ENCODE measurements at regions not wholly inside any gene's neighbourhood (a gene's known extent, or its start where the extent isn't known, plus 50 kb on each side); places are given as distances from the start of the nearest gene placed in this dataset.
A peak's percentile ranks its signal among the peaks of the same experiment; 100 is the strongest.
"Not testable (repeated sequence)": the region's sequence is repeated elsewhere in the genome, so short reads cannot be mapped to it uniquely, and the experiment has no call there.

DNA sequence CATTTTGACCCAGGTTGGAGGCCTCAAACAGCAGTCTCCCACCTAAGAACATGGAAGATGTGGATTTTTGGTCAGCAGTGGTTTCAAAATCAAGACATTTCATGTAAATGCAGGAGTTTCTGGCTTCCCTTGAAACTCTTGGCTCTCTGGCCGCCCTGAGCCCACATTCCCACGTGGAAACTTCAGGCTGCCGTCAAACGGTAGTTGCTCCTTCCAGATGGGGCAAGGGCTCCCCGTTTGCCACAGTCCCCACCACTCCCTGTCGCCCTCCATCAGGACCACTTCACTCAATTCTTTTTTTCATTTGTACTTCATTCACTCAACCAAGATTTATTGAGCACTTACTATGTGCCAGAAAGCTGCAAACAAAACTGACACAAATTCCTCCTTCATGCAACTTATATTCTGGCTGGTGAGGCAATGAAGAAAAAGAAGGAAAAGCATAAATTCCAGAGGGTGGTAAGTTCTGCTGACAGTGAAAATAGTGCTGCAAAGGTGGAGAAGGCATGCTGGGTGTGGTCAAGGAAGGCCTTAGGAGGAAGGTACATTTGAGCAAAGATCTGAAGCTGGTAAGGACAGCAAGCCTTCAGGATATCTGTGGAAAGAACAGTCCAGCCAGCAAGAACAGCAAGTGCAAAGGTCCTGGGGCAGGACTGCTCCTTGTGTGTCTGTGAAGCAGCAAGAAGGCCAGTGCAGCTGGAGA is 62.9 kb upstream of the PTPN1 start:
- DNase-seq (ENCODE audit: low read depth in 2 of 2) = no peak

DNA sequence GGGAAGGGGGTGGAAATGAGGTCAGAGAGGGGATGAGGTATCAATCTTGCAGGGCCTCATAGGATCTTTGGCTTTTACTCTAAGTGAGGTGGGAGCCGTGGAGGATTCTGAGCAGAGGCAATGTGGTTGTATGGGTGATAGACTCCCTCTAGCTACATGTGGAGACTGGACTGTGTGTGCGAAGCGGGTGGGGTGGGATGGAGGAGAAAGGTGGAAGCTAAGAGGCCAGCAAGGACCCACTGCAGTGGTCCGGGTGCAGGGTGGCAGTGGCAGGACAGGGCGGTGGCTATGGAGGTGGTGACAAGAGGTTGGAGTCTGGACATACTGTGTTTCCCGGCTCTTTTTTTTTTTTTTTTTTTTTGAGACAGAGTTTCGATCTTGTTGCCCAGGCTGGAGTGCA is 62.4 kb upstream of the PTPN1 start:
- no peak for DNase-seq (ENCODE audit: low read depth in 2 of 2)

DNA sequence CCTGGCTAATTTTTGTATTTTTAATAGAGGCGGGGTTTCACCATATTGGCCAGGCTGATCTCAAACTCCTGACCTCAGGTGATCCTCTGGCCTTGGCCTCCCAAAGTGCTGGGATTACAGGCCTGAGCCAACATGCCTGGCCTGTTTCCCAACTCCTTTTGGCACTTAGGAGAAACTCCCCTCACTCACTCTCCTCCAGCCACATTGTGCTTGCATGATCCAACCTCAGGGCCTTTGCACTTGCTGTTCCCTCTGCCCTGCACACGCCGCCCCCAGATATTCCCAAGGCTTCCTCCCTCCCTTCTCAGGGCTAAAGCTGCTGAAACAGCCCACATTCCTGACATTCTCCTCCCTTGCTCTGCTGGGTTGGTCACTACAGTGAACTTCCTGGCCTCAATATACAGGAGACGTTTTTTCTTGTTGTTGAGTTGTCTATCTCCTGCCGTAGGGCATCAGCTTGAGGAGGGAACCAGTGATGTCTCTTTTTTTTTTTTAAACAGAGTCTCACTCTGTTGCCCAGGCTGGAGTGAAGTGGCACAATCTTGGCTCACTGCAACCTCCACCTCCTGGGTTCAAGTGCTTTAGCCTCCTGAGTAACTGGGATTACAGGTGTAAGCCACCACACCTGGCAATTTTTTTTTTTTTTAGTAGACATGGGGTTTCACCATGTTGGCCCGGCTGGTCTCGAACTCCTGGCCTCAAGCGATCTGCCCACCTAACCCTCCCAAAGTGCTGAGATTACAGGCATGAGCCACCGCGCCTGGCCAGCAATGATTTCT is 61.4 kb upstream of the PTPN1 start:
- not testable (repeated sequence) for DNase-seq (ENCODE audit: low read depth in 2 of 2)

DNA sequence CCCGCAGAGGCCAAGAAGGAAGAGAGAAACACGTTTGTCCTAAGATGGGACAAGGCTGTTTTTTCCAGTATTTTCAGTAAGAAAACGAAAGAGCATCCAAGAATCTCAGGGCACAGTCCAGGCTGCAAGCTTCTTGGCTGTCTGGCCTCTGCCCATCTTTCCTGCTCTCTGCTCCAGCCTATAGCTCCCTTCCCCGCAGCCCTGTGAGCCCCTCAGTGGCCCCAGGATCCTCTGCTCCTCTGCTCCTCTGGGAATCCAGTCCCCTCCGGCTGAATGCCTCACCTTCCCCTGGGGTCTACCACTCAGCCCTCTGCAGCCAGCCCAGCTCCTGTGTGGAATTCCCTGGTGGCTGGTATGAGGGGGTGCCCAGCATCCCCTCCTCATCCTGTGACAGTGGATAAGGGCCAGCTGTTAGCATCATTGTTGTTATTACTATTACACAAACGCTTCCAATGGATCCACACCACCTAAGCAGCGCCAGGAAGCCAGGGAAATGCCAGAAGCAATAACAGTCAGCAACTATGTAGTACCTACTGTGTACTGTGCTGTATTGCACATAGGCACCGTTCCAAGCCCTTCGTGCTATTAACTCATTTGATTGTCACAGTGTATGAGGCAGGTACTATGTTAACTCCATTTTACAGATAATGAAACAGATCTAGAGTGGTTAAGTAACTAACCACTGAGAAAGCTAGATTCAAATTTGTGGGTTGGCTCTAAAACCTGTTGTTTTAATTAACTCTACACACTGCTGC is 60.3 kb upstream of the PTPN1 start:
- no peak for DNase-seq (ENCODE audit: low read depth in 2 of 2)

DNA sequence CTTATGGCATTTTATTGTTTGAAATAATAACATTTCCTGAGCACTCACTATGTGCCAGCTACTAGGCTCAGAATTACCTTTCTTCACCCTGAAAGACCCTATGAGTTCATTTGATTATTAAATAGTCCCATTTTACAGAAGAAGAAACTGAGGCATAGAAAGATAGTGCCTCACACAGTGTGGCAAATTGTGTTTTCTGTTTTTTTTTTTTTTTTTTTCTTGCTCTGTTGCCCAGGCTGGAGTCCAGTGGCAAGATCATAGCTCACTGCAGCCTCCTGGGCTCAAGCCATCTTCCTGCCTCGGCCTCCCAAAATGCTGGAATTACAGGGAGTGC is 59.7 kb upstream of the PTPN1 start:
- DNase-seq (ENCODE audit: low read depth in 2 of 2) = no peak

DNA sequence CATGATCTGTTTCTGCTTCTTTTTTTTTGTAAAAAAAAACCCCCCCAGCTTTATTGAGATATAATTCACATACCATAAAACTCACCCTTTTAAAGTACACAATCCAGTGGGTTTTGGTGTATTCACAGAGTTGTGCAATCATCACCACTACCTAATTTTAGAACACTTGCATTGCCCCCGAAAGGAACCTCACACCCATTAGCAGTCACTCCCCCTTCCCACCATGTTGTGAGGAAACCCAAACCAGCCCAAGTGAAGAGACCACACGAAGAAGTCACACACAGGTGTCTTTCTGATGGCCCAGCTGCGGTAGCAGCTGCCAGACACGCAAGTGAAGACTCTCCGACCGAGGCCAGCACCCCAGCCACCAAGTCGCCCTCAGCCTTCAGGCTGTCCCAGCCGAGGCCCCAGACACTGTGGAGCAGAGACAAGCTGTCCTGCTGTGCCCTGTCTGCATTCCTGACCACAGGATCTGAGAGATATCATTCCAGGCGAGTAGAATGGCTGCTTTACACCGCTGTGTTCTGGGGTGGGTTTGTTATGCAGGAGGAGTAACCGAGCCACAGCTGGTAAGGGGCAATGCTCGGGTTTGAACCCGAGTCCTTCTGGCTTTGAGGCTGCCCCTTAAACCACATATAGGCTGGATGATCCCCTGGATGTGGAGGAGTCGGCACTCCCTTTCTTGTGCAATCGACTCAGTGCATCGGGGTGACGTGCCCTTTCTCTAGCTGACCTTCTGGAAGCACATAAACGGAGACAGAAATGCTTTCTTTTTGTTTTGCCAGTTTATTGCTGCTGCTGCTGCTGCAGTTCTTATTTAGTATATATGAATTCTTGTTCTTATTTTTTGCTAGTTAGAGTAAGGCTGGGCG is 59.1 kb upstream of the PTPN1 start:
- DNase-seq (ENCODE audit: low read depth in 2 of 2) = peak in 1 of 2 donors; percentile 8

DNA sequence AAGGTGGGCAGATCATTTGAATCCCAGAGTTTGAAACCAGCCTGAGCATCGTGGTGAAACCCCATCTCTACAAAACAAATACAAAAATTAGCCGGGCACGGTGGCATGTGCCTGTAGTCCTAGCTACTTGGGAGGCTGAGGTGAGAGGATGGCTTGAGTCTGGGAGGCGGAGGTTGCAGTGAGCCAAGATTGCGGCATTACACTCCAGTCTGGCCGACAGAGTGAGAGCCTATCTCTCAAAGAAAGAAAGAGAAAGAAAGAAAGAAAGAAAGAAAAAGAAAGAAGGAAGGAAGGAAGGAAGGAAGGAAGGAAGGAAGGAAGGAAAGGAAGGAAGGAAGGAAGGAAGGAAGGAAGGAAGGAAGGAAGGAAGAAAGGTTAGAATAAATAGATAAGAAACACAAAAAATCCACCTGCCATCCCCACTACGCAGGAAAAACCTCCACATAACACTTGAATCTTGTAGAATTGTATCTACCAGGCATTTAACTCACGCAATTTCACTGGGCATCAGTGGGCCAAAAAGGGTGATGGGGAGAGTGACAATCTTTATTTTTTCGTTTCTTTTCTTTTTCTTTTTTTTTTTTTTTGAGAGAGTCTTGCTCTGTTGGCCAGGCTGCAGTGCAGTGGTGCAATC is 58.3 kb upstream of the PTPN1 start:
- not testable (repeated sequence) for DNase-seq (ENCODE audit: low read depth in 2 of 2)

DNA sequence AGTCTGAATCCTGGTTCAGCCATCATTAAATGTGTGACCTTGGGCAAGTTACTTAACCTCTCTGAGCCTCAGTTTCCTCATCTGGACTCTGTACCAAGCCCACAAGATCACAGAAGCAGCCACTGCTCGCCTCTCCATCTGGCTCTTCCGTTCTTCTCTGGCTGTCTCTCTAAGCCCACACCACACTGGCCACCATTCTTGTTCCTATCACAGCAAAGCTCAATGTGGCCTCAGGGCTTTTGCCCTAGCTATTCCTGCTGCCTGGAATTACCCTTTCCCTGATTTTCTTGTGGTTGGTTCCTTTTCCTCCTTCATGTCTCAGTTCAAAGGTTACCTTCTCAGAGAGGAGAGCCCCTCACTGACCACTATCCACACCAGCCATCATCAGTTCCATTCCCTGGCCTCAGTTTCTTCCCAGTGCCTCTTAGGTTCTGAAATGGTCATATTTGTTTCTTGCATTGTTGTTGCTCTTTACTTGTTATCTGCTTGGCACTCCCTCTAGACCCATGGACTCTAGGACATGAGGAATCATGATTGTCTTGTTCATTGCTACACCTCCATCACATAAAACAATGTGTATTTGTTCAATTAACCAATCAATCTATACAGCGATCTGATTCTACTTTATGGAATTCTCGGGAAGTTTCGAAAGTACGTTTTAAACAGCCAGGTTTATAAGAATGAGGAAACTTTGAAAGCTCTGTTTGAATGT is 56.5 kb upstream of the PTPN1 start:
- DNase-seq (ENCODE audit: low read depth in 2 of 2) = no peak

DNA sequence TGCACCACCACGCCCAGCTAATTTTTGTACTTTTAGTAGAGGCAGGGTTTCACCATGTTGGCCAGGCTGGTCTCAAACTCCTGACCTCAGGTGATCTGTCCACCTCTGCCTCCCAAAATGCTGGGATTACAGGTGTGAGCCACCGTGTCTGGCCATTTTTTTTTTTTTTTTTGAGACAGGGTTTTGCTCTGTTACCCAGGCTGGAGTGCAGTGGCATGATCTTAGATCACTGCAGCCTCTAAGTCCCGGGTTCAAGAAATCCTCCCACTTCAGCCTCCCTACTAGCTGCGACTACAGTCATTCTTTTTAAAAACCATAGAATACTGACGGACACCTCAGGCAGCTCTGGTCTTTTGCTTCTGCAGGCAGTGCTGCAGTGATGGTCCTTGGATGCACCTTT is 54.9 kb upstream of the PTPN1 start:
- DNase-seq (ENCODE audit: low read depth in 2 of 2) = not testable (repeated sequence)

DNA sequence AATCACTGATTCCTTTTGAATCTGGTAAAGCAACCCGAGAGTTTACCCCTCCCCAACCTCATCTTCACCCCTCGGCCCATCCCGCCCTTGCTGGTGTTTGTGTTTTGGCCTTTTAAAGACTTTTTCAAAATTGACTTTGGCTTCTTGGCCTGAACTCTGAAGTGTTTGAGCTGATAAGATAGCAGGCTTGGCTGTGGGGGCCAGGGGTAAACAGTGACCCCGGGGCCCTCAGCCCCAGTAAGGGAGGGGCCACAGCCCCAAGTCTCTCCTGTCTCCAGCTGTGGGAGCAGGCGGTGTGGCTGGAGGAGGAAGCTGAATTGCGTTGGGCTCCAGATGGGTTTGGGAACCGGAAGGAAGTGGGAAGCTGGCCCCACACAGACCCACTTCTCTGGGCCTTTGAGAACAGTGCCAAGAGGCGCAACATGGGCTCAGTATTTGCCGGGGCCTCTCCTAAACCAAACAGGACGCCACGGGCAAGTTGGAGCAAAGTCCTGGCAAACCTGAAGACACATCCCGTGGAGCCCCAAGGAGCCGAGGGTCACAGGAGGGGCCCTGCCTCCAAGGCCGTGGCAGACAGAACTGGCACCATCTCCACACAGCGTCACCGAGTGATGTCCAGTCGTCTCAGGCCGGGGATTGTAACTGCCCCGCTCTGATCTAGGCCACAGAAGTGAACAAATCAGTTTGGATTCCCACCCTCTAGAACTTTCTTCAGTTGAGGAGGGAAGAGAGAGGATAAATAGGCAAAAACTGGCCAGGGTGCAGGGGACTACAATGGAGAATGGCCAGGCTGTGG is 54.3 kb upstream of the PTPN1 start:
- DNase-seq (ENCODE audit: low read depth in 2 of 2) = no peak

DNA sequence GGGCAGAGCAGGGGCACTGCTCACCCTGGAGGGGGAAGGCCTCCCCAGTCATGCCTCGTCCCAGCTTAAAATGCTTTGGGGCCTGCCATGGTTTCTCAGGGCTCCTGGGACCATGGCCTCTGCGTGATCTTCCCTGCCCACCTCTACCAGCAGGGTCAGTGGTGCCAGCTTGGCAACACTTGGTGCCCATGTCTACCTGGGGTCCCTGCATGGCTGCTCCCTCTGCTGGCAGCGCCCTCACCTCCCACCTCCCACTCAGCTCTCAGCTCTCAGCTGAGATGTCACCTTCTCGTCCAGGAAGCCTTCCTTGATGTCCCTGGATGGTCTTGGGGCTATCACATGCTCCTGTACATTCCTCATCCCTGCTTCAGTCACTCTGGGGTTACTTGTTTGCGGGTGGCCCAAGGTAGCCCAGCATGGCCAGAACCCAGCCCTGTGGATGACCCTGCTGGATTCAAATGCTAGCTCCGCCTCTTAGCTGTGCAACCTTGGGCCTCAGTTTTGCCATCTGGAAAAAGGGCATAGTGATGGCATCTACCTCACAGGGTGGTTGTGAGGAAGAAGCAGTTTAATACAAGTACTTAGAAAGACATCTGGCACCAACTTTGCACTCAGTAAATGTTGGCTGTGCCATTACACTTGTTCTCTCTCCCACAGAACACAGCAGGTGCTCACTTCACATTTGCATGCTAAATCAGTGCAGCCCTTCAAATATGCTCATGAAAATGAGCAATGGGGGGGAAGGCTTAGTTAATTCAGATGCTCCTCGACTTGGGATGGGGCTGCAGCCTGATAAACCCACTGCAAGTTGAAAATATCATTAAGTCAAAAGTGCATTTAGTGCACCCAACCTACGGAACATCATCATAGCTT is 53.5 kb upstream of the PTPN1 start:
- no peak for DNase-seq (ENCODE audit: low read depth in 2 of 2)

DNA sequence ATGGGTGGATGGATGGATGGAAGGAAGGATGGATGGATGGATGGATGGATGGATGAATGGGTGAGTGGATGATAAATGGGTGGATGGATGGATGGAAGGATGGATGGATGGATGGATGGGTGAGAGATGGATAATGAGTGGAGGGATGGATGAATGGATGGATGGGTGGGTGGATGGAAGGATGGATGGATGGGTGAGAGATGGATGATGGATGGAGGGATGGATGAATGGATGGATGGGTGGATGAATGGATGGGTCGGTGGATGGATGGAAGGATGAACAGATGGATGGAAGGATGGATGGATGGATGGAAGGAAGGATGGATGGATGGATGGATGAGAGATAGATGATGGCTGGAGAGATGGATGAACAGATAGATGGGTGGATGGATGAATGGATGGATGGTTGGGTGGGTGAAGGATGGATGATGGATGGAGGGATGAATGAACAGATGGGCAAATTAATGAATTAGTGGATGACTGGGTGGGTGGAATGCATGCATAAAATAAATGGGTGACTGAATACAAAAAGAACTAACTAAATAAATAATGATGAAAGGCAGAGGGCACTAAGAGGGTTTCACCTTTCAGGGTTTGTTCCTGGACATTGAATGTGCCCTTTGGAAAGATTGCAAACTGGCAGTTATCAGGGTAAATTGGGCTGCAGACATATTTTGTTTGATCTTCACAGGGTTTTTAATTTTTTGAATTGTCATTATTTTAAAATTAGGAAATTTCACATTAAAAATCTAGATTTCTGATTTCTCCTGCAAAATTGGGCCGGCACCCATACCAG is 50.9 kb upstream of the PTPN1 start:
- DNase-seq (ENCODE audit: low read depth in 2 of 2) = no peak

DNA sequence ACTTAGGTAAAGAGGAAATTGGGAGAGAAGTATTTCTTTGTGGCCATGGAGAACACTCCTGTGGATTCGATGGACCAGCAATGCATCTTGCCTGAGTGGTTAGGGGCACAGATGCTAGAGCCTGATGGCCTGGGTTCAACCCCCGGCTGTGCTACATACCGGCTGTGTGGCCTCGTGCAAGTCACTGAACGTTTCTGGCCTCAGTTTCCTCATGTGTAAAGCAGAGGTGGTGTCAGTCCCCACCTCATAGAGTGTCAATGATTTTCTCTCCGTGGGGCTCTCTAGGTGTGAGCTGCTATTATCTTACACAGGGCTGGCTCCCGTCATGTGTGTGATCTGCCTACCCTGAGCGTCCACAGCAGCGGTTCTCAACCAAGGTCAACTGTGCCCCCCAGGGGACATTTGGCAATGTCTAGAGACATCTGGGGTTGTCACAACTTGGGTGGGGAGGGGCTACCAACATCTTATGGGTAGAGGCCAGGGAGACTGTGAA is 50.0 kb upstream of the PTPN1 start:
- no peak for DNase-seq (ENCODE audit: low read depth in 2 of 2)

Measured in stimulated activated CD8-positive, alpha-beta memory T cell treated with anti-CD3 and anti-CD28 coated beads, Interleukin-7, amount 100 ng/mL, for 4 hours (primary cell).